Testis (tissue), 2 donors: ENCODE measurements at regions not wholly inside any gene's neighbourhood (a gene's known extent, or its start where the extent isn't known, plus 50 kb on each side); places are given as distances from the start of the nearest gene placed in this dataset.
"Not testable (repeated sequence)": the region's sequence is repeated elsewhere in the genome, so short reads cannot be mapped to it uniquely, and the experiment has no call there.

ENCODE experiments used
- POLR2A ChIP-seq: fragments of 450-650 bp; IDR thresholded peaks from one replicate; pipeline ENCODE4 v1.6.1; 2017; ENCODE audit warnings: antibody characterized with exemption, mild to moderate bottlenecking, moderate library complexity
- TF ChIP-seq, protein P1 (sequence below), 3 experiments: fragments of 450-650 bp in 2 of 3; fragments of 200-600 bp in 1 of 3; sonication (generic) in 1 of 3; IDR thresholded peaks; one replicate each; pipeline ENCODE4 v1.5.1; 2016 to 2019; ENCODE audit warnings: antibody characterized with exemption in 3 of 3, mild to moderate bottlenecking in 2 of 3, moderate library complexity in 1 of 3

- TF ChIP-seq, protein P1, sequence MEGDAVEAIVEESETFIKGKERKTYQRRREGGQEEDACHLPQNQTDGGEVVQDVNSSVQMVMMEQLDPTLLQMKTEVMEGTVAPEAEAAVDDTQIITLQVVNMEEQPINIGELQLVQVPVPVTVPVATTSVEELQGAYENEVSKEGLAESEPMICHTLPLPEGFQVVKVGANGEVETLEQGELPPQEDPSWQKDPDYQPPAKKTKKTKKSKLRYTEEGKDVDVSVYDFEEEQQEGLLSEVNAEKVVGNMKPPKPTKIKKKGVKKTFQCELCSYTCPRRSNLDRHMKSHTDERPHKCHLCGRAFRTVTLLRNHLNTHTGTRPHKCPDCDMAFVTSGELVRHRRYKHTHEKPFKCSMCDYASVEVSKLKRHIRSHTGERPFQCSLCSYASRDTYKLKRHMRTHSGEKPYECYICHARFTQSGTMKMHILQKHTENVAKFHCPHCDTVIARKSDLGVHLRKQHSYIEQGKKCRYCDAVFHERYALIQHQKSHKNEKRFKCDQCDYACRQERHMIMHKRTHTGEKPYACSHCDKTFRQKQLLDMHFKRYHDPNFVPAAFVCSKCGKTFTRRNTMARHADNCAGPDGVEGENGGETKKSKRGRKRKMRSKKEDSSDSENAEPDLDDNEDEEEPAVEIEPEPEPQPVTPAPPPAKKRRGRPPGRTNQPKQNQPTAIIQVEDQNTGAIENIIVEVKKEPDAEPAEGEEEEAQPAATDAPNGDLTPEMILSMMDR (IDR thresholded peaks at IDR 0.05), result not testable (repeated sequence)
- TF ChIP-seq POLR2A, result not testable (repeated sequence)
These were observed 245.2 kb upstream of the FOXP2 start for GRCh38 chr7:114169389-114169788.
